SK-N-SH treated with all-trans-retinoic acid at 6 μM for 48 hours (cell line): ENCODE measurements at regions not wholly inside any gene's neighbourhood (a gene's known extent, or its start where the extent isn't known, plus 50 kb on each side); places are given as distances from the start of the nearest gene placed in this dataset.
"Not testable (repeated sequence)": the region's sequence is repeated elsewhere in the genome, so short reads cannot be mapped to it uniquely, and the experiment has no call there.

Experiments
- ATAC-seq: fragments of 200-7000 bp; cut with Tn5 transposase; 3 replicates; pipeline ENCODE4 v1.9.1; 2020; ENCODE audit warnings: mild to moderate bottlenecking, moderate library complexity
- ARNTL ChIP-seq: fragments of 450-650 bp; formaldehyde crosslinking; IDR thresholded peaks from 2 replicates; pipeline ENCODE4 v1.5.0; 2020; ENCODE audit warnings: low read depth, mild to moderate bottlenecking, moderate library complexity, borderline replicate concordance
- BACH2 ChIP-seq: fragments of 250-450 bp; sonication (Bioruptor Pico); IDR thresholded peaks from 2 replicates; pipeline ENCODE4 v1.9.0; 2021; ENCODE audit warnings: mild to moderate bottlenecking, borderline replicate concordance
- CSDC2 ChIP-seq: fragments of 250-450 bp; sonication (Bioruptor Pico); IDR thresholded peaks from 2 replicates; pipeline ENCODE4 v1.5.0; 2020; ENCODE audit warnings: mild to moderate bottlenecking, moderate library complexity
- GLIS3 ChIP-seq: fragments of 250-450 bp; sonication (Bioruptor Pico); IDR thresholded peaks from 2 replicates; pipeline ENCODE4 v1.5.0; 2020; ENCODE audit warnings: mild to moderate bottlenecking, moderate library complexity
- OSR1 ChIP-seq: fragments of 250-450 bp; sonication (Bioruptor Pico); IDR thresholded peaks from 2 replicates; pipeline ENCODE4 v1.8.0; 2022; ENCODE audit warnings: moderate library complexity, mild to moderate bottlenecking, inconsistent platforms
- RARB ChIP-seq: fragments of 250-450 bp; sonication (Bioruptor Pico); IDR thresholded peaks from 2 replicates; pipeline ENCODE4 v1.8.0; 2021; ENCODE audit warnings: mild to moderate bottlenecking, moderate library complexity
- SNAI2 ChIP-seq: fragments of 250-450 bp; sonication (Bioruptor Pico); IDR thresholded peaks from 2 replicates; pipeline ENCODE4 v1.5.0; 2020; ENCODE audit warnings: mild to moderate bottlenecking, moderate library complexity
- TCF4 ChIP-seq: fragments of 250-450 bp; sonication (Bioruptor Pico); IDR thresholded peaks from 2 replicates; pipeline ENCODE4 v1.8.0; 2021; ENCODE audit warnings: mild to moderate bottlenecking, moderate library complexity, borderline replicate concordance
- TOX ChIP-seq: fragments of 250-450 bp; sonication (Bioruptor Pico); IDR thresholded peaks from 2 replicates; pipeline ENCODE4 v1.8.0; 2021; ENCODE audit warnings: mild to moderate bottlenecking, moderate library complexity, borderline replicate concordance
- ZC3H10 ChIP-seq: fragments of 250-450 bp; sonication (Bioruptor Pico); IDR thresholded peaks from 2 replicates; pipeline ENCODE4 v1.5.1; 2021; ENCODE audit warnings: mild to moderate bottlenecking, moderate library complexity
- ZFP3 ChIP-seq: fragments of 250-450 bp; sonication (Bioruptor Pico); IDR thresholded peaks from 2 replicates; pipeline ENCODE4 v1.5.0; 2020; ENCODE audit warnings: mild to moderate bottlenecking, moderate library complexity
- ZFP30 ChIP-seq: fragments of 450-650 bp; formaldehyde crosslinking; IDR thresholded peaks from 2 replicates; pipeline ENCODE4 v1.5.0; 2022; ENCODE audit warnings: mild to moderate bottlenecking, moderate library complexity
- ZNF565 ChIP-seq: fragments of 450-650 bp; formaldehyde crosslinking; conservative IDR thresholded peaks from 2 replicates; pipeline ENCODE4 v1.5.0; 2020; ENCODE audit warnings: low read depth, mild to moderate bottlenecking, moderate library complexity
- ZNF70 ChIP-seq: fragments of 450-650 bp; formaldehyde crosslinking; IDR thresholded peaks from 2 replicates; pipeline ENCODE4 v1.5.0; 2020; ENCODE audit warnings: mild to moderate bottlenecking, moderate library complexity
- ZNF8 ChIP-seq: fragments of 450-650 bp; formaldehyde crosslinking; IDR thresholded peaks from 2 replicates; pipeline ENCODE4 v1.5.0; 2020; ENCODE audit warnings: mild to moderate bottlenecking, moderate library complexity
- TF ChIP-seq, protein P1 (sequence below): fragments of 250-450 bp; sonication (Bioruptor Pico); IDR thresholded peaks from 2 replicates; pipeline ENCODE4 v1.8.0; 2020; ENCODE audit warnings: mild to moderate bottlenecking, moderate library complexity, borderline replicate concordance
- TF ChIP-seq, protein P2 (sequence below): fragments of 250-450 bp; sonication (Bioruptor Pico); IDR thresholded peaks from 2 replicates; pipeline ENCODE4 v1.8.0; 2021; ENCODE audit warnings: low read depth, mild to moderate bottlenecking, moderate library complexity, borderline replicate concordance

DNA sequence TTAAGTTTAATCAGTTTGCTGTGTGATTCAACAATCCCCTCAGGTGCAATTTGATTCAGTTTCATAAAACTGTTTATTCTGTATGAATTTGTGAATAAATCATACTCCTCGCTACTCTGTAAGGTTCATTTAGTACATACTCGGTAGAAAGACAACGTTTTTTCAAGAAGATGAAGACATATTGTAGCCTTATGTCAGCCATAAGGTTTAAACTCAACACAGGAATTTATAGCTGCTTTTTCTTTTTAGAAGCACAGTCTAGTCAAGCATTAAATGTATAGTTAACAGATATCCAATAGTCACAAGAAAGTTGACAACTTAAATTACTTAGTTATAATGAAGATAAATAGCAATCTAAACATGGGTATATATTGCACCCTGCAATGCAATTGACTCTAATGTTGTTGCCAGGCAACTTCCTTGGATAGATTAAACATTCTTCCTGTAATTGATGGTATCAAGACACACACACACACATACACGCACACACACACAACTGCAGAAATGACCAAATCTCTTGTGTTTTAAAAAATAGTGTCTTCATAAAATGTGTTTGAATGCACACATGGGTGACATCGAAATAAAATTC, 151.5 kb upstream of the MGAT4C start (continued):
- TF ChIP-seq, protein P1, sequence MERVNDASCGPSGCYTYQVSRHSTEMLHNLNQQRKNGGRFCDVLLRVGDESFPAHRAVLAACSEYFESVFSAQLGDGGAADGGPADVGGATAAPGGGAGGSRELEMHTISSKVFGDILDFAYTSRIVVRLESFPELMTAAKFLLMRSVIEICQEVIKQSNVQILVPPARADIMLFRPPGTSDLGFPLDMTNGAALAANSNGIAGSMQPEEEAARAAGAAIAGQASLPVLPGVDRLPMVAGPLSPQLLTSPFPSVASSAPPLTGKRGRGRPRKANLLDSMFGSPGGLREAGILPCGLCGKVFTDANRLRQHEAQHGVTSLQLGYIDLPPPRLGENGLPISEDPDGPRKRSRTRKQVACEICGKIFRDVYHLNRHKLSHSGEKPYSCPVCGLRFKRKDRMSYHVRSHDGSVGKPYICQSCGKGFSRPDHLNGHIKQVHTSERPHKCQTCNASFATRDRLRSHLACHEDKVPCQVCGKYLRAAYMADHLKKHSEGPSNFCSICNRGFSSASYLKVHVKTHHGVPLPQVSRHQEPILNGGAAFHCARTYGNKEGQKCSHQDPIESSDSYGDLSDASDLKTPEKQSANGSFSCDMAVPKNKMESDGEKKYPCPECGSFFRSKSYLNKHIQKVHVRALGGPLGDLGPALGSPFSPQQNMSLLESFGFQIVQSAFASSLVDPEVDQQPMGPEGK (CRISPR knock-in tag) = no peak
- no peak for TF ChIP-seq BACH2 (CRISPR knock-in tag)
- TF ChIP-seq ZFP30 (CRISPR knock-in tag) = no peak
- no peak for TF ChIP-seq ARNTL (CRISPR knock-in tag)

DNA sequence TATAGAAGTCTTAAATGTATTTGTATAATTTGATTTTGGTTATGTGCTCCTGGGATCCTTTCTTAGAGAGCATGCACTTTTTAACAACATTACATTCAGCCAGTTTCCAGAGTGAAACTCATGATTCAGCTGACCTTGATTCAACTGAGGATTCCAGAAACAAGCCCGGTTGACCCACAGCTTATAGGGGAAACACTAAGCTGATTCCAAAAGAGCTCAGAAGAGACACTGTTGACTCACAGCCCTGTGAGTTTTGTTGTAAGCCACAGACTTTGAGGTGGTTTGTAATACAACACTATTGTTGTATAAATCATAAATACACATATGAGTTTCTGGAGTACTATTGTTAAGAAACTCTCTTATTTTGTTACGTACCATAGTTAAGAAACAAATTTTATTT, 133.8 kb upstream of the MGAT4C start:
- no peak for ATAC-seq
- TF ChIP-seq, protein P2, sequence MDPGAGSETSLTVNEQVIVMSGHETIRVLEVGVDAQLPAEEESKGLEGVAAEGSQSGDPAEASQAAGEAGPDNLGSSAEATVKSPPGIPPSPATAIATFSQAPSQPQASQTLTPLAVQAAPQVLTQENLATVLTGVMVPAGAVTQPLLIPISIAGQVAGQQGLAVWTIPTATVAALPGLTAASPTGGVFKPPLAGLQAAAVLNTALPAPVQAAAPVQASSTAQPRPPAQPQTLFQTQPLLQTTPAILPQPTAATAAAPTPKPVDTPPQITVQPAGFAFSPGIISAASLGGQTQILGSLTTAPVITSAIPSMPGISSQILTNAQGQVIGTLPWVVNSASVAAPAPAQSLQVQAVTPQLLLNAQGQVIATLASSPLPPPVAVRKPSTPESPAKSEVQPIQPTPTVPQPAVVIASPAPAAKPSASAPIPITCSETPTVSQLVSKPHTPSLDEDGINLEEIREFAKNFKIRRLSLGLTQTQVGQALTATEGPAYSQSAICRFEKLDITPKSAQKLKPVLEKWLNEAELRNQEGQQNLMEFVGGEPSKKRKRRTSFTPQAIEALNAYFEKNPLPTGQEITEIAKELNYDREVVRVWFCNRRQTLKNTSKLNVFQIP (CRISPR knock-in tag) = no peak
- no peak for TF ChIP-seq TOX (CRISPR knock-in tag)
- TF ChIP-seq CSDC2 (CRISPR knock-in tag) = no peak
- no peak for TF ChIP-seq GLIS3 (CRISPR knock-in tag)
- TF ChIP-seq ZNF8 (CRISPR knock-in tag) = no peak
- TF ChIP-seq TCF4 = no peak
- no peak for TF ChIP-seq ZFP3
- no peak for TF ChIP-seq ZFP30 (CRISPR knock-in tag)
- TF ChIP-seq OSR1 (CRISPR knock-in tag) = no peak

DNA sequence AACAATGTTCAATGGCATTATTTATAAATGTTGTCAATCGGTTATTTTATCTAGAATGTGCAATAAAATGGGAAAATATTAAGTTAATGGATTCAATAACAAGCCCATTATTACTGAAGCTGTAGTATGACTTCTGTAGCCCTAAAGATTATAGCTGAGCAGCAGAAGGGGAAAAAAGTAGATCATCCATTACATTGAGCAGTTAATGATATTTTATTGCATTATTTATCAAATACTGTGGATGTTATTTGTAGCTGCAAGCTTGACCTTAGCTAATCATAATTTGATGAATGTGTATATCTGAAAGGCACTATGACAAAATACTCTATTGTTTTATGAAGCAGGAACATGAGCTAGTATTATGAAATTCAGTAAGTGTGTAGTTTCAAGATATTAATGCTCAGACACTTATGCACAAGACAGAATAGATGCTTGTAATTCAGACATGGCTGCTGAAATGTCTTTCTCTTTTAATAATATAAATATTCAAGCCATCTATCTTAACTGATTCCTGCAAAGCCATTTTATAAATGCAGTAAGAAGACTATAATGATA, 131.5 kb upstream of the MGAT4C start:
- no peak for ATAC-seq
- no peak for TF ChIP-seq ZC3H10 (CRISPR knock-in tag)
- no peak for TF ChIP-seq RARB
- TF ChIP-seq, protein P2 (CRISPR knock-in tag) = no peak
- TF ChIP-seq ZNF565 (CRISPR knock-in tag) = no peak
- no peak for TF ChIP-seq GLIS3 (CRISPR knock-in tag)
- TF ChIP-seq, protein P1 (CRISPR knock-in tag) = no peak
- TF ChIP-seq ZFP30 (CRISPR knock-in tag) = no peak

DNA sequence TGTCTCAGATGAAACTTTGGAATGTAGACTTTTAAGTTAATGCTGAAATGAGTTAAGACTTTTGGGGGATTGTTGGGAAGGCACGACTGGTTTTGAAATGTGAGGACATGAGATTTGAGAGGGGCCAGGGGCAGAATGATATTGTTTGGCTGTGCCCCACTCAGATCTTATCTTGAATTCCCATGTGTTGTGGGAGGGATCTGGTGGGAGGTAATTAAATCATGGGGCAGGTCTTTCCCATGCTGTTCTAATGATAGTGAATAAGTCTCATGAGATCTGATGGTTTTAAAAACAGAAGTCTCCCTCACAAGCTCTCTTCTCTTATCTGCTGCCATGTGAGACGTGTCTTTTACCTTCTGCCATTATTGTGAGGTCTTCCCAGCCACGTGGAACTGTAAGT, 127.6 kb upstream of the MGAT4C start:
- TF ChIP-seq TCF4 = peak; percentile 66; the same call in 1 of the 2 replicates
- not testable (repeated sequence) for ATAC-seq

DNA sequence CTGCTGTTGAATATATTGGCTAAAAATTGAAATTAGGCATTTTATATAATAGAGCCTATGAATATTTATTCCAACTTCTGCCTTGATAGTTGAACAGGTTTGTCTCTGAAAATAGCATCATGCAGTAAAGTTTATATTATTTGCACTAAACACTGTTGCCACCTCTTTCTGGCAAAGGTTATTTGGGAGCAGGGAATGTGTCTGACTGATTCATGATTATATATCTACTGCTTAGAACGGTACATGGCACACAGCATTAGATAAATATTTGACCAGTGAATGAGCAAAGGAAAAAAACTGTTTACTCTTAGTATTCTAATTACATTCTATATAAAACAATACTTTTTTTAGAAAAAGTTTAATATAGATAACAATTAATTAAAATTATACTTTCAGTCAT, 123.1 kb upstream of the MGAT4C start:
- ATAC-seq = no peak
- TF ChIP-seq ZFP3 (no peak), ZNF565 (CRISPR knock-in tag) (no peak), ZNF70 (CRISPR knock-in tag) (no peak), SNAI2 (CRISPR knock-in tag) (no peak), CSDC2 (CRISPR knock-in tag) (no peak)

DNA sequence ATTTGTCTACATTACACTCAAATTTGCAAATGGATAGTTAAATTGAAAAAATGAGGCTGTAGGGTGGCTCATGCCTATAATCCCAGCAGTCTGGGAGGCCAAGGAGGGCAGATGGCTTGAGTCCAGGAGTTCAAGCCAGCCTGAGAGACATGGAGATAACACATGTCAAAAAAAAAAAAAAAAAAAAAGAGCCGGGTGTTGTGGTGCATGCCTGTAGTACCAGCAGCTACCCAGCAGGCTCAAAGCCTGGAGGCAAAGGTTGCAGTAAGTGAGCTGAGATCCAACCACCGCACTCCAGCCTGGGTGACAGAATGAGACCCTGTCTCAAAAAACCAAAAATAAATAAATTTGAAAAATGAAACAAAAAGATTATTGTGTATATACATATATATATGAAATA, 119.9 kb upstream of the MGAT4C start:
- TF ChIP-seq ZNF565 (CRISPR knock-in tag) (no peak), ZNF70 (CRISPR knock-in tag) (no peak), ZFP30 (CRISPR knock-in tag) (no peak)
- TF ChIP-seq, protein P2 (CRISPR knock-in tag) = no peak
- ATAC-seq = peak; percentile 54; the same call in 2 of the 3 replicates
